ENCODE measurements at regions not wholly inside any gene's neighbourhood (a gene's known extent, or its start where the extent isn't known, plus 50 kb on each side); places are given as distances from the start of the nearest gene placed in this dataset.

DNA sequence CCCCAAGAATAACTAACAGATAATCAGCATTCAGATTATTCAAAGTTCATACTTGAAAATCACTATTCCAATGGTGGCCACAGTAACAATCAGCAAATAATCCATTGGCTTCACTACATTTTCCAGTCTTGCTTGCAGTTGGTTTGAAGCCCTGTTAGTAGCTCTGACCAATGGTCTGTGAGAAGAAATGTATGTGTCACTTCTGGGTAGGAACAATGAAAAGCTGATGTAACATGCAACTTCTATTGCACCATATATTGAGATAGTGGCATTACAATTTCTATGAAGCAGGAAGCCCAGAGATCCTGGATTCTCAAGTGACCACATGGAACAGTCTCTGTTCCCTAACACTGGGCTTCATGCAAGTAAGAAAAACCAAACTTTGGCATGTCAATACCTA is 250.9 kb upstream of the DAB1 start:
- no peak for DNase-seq (ENCODE audit: low read depth)

- DNase-seq (ENCODE audit: low read depth): no peak
Observed at GRCh38 chr1:57672346-57673140, 248.7 kb upstream of the DAB1 start.

- no peak for DNase-seq (ENCODE audit: low read depth)
Observed at GRCh38 chr1:57671750-57672149, 247.9 kb upstream of the DAB1 start.

GRCh38 chr1:57659804-57660203 is 235.9 kb upstream of the DAB1 start:
- no peak for DNase-seq (ENCODE audit: low read depth)

- no peak for DNase-seq (ENCODE audit: low read depth)
Observed at GRCh38 chr1:57655161-57655560, 231.3 kb upstream of the DAB1 start.

DNA sequence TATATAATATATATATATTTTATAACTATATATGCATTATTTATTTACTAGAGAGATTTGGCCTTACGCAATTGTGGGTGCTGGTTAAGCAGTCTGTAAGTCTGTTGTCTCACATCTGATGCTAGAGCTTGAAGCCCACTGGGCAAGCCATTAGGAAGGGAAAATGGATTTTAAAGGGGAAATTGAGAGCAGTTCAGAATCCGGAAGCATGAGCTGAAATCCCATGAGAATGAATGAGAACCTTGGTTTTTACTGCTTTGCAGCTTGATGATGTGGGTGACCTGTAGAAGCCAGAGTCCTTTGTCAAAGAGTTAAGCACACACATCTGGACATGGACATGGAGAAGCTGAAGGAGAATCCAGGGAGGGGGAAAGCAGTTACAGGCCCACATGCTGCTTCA is 220.8 kb upstream of the DAB1 start:
- no peak for DNase-seq (ENCODE audit: low read depth)

DNA sequence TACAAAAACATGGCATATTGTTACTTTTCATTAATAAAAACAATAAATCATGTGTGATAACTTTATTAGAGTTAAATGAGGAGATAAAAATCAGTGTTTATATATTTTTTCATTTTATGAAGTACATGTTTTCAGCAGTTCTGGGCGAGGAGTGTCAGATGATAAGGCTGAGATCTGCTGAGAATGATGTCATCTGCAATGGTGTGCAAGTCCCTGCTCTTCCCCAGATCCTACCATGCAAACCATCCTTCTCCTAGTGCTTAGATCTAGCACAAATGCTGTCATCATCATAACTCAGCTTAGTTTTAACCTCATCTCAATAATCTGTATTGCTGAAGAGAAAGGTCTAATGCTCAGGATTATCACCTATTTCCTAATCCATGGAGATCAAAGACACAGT is 214.4 kb upstream of the DAB1 start:
- no peak for DNase-seq (ENCODE audit: low read depth)

- no peak for DNase-seq (ENCODE audit: low read depth)
Observed at GRCh38 chr1:57637155-57637554, 213.3 kb upstream of the DAB1 start.

DNA sequence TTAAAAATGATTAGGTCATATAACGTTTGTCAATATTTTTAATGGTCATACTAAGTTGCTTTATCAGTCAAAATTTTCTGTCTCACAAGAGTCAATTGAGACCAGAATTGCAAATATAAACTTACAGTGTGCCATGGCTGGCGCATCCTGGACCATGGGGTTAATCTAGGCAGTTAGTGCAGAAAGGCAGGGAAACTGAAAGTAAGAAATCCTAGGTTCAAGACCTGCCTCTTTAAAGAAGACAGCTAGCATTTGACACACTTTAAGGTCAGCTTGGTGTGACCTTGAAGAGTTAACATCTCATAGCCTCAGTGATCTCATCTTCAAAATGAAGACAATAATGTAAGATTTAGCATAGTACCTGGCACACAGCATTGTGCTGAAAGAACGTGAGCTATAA is 210.0 kb upstream of the DAB1 start:
- DNase-seq (ENCODE audit: low read depth): no peak

- no peak for DNase-seq (ENCODE audit: low read depth)
Observed at GRCh38 chr1:57633056-57633455, 209.2 kb upstream of the DAB1 start.

GRCh38 chr1:57632401-57632800 is 208.5 kb upstream of the DAB1 start:
- no peak for DNase-seq (ENCODE audit: low read depth)

DNA sequence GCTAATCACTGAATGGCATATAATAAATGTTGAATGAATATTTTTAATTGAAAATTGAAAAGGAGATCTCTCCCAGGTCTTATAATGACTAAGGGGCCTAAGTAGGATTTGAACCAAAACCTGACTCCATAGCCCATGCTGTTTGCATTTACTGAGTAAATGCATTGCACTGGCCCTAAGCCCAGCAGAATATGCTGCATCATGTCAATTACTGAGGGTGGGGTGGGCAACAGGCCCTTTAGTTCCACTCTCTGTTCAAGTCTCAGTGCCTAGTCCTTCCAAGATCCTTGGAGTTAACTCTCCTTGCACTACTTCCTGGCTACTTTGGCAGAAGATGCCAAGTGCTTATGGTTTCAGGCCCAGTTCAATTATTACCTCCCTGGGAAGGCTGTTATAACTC is 203.8 kb upstream of the DAB1 start:
- no peak for DNase-seq (ENCODE audit: low read depth)

- DNase-seq (ENCODE audit: low read depth): no peak
Observed at GRCh38 chr1:57623791-57624538, 200.1 kb upstream of the DAB1 start.

DNA sequence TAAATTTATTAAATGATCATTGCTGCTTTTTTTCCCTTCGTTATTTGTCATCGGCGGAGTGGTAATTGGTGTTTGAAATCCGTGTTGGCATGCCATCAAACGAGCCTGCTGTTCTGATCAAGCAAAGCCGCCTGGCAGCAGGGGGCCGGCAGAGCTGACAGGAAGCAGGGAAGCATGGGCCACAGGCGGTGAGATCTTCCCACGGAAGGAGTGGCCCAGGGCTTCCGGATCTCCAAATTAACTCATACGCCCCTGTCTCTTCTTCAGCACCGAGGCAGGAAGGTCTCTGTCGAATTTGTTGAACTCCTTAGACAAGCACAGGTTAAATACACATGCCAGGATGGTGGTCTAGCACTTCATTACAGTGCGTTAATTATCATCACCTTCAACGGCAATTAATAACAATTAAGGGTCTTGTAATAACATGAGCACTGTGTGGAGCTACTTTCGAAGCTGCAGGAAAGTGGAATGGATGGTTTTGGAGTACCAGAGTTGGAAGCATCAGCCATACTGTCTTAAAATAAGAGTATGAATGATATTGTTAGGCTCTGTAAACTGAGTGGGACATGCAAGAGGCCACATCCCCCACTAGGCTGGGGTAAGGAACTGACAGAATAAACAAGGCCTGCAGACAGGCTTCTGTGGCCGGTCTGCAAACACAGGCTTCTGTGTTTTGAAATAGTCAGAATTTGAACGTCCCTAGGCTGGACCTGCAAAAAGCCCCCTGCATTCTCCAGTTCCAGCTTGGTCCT is 199.4 kb upstream of the DAB1 start:
- DNase-seq (ENCODE audit: low read depth): no peak

DNA sequence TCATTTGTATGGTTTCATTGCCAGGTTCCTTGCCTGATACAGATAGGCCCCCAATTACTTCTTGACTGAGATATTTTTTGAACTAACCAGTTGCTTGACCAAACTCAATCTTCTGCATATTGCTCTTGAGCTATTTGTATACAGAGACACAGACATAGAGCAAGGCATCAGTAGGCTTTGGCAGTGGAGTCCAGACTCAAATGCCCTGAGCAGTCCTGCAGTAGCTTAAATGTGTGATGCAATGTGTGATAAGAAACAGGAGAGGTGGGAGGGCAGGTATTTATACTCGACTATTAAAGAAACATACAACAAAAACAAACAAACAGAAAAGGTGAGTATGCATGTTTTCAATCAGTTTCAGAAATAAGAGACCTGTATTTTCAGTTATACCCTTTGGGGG is 197.9 kb upstream of the DAB1 start:
- DNase-seq (ENCODE audit: low read depth): no peak

- no peak for DNase-seq (ENCODE audit: low read depth)
Observed at GRCh38 chr1:57620605-57621004, 196.7 kb upstream of the DAB1 start.

DNA sequence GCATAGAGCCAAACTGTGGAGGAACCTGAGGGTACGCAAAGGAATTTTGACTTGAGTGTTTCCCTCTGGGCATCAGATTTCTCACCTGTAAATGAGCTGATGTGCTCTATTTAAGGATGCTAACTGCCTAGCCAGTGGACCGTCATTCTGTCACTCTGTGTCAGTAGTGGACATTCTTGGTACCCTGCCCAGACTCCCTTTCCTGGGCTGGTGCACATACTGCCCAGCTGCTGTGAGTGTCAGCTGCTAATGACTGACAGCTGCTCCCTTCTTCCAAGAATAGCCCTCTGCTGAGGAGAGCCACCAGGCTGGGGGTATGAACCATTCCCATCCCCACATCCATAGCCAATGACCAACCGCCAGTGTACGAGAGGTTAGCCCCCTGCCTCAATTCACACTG is 193.1 kb upstream of the DAB1 start:
- peak; percentile 49 for DNase-seq (ENCODE audit: low read depth)

GRCh38 chr1:57615956-57616355 is 192.1 kb upstream of the DAB1 start:
- no peak for DNase-seq (ENCODE audit: low read depth)

GRCh38 chr1:57612833-57613232 is 189.0 kb upstream of the DAB1 start:
- no peak for DNase-seq (ENCODE audit: low read depth)

DNA sequence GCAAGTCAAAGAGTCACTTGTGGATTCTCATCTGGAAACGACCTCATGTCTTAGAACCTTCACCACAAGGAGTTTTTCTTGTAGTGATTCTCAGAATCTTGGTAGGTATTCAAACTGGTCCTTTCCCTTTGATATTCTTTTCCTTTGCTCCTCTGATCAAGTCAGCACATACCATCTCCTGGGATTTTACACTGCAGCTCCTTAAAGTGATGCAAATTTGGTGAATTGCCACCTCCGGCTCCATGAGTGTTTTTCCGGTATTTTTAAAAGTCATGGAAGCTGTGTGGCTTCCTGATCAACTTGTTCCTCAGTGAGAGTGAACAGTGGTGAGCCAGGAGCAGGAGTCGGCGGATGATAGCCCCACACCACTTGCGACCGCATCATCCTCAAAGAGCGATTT is 182.1 kb upstream of the DAB1 start:
- no peak for DNase-seq (ENCODE audit: low read depth)

- DNase-seq (ENCODE audit: low read depth): no peak
Observed at GRCh38 chr1:57603696-57604095, 179.8 kb upstream of the DAB1 start.

DNA sequence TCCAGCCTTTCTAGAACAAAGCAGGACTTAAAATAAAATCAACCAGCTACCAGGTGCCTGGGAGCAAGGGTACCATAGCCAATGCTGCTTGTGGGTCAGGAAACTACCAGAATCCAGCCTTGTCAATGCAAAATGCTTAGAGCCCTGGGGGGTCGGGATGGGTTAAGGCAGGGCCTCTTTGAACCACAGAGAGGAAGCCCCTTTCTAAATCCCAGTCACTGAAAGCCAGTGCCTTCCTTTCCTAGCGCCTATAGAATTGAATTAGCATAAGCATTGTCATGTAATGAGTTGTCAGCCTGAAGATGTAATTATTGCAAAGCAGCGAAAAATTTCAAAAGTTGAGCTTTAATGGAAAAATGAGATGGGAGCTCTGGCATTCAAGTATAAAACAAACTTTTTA is 176.6 kb upstream of the DAB1 start:
- no peak for DNase-seq (ENCODE audit: low read depth)

Measured in myocyte (in vitro differentiated cells).